Superior temporal gyrus (tissue), 1 donor: ENCODE measurements at regions not wholly inside any gene's neighbourhood (a gene's known extent, or its start where the extent isn't known, plus 50 kb on each side); places are given as distances from the start of the nearest gene placed in this dataset.

Experiments used
- DNase-seq: peaks from one replicate; pipeline ENCODE4 v3.0.0-alpha.2; 2016; ENCODE audit errors: extremely low spot score

GRCh38 chr3:22216601-22217000 is 465.6 kb upstream of the ZNF385D start:
- no peak for DNase-seq

GRCh38 chr3:22225161-22225560 is 474.2 kb upstream of the ZNF385D start:
- no peak for DNase-seq

GRCh38 chr3:22228705-22229104 is 477.7 kb upstream of the ZNF385D start:
- DNase-seq = no peak

GRCh38 chr3:22231061-22231460 is 480.1 kb upstream of the ZNF385D start:
- no peak for DNase-seq

GRCh38 chr3:22236490-22237270 is 485.7 kb upstream of the ZNF385D start:
- DNase-seq = no peak

GRCh38 chr3:22239011-22239410 is 488.0 kb upstream of the ZNF385D start:
- DNase-seq = no peak

- no peak for DNase-seq
These were observed 490.1 kb upstream of the ZNF385D start for GRCh38 chr3:22241110-22241509.

GRCh38 chr3:22244761-22245521 is 493.9 kb upstream of the ZNF385D start:
- no peak for DNase-seq

GRCh38 chr3:22245811-22246583 is 495.0 kb upstream of the ZNF385D start:
- no peak for DNase-seq

- no peak for DNase-seq
These were observed 498.6 kb upstream of the ZNF385D start for GRCh38 chr3:22249658-22250057.

GRCh38 chr3:22257252-22257651 is 506.2 kb upstream of the ZNF385D start:
- DNase-seq = no peak

GRCh38 chr3:22262386-22262785 is 511.4 kb upstream of the ZNF385D start:
- DNase-seq = no peak

- no peak for DNase-seq
These were observed 512.0 kb upstream of the ZNF385D start for GRCh38 chr3:22263042-22263441.

- DNase-seq = no peak
These were observed 514.4 kb upstream of the ZNF385D start for GRCh38 chr3:22265403-22265802.

GRCh38 chr3:22269831-22270230 is 518.8 kb upstream of the ZNF385D start:
- peak; percentile 29 for DNase-seq

- no peak for DNase-seq
These were observed 525.3 kb upstream of the ZNF385D start for GRCh38 chr3:22276351-22276750.

- no peak for DNase-seq
These were observed 533.5 kb upstream of the ZNF385D start for GRCh38 chr3:22284559-22284958.

GRCh38 chr3:22288756-22289155 is 537.7 kb upstream of the ZNF385D start:
- no peak for DNase-seq

- no peak for DNase-seq
These were observed 541.7 kb upstream of the ZNF385D start for GRCh38 chr3:22292681-22293080.

- no peak for DNase-seq
These were observed 545.6 kb upstream of the ZNF385D start for GRCh38 chr3:22296601-22297000.

GRCh38 chr3:22297436-22297835 is 546.4 kb upstream of the ZNF385D start:
- DNase-seq = no peak

GRCh38 chr3:22306454-22306853 is 555.4 kb upstream of the ZNF385D start:
- DNase-seq = no peak
